ENCODE measurements at regions not wholly inside any gene's neighbourhood (a gene's known extent, or its start where the extent isn't known, plus 50 kb on each side); places are given as distances from the start of the nearest gene placed in this dataset.
"Not testable (repeated sequence)": the region's sequence is repeated elsewhere in the genome, so short reads cannot be mapped to it uniquely, and the experiment has no call there.

DNA sequence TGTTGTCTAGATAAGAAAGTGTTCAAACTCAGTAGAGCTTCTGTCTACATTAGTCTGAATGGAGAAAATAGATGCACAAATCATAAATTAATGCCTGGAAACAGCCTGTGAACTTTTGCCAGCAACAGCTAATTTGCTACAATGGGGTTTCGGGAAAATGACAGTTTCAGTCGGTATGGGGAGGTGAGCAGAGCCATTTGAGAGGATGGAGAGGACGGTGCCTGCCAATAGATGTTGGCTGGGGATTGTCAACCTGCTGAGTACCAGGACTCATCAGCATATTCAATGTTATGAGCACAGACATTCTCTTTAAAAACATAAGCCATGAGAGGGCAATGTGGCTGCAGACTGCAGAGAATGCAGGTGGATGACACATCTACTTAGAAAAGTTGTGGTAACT lies 230.3 kb upstream of the PCDH18 start:
- DNase-seq (ENCODE audit: insufficient read length, low spot score) (no peak), FAIRE-seq (no peak)
- no peak for TF ChIP-seq SPI1 (IDR thresholded peaks at IDR 0.05; ENCODE audit: low read depth, low read length)
- no peak for TF ChIP-seq PAX5 (IDR thresholded peaks at IDR 0.05; ENCODE audit: insufficient read depth, low read length, severe bottlenecking)
- TF ChIP-seq POLR2AphosphoS5 (IDR thresholded peaks at IDR 0.05; ENCODE audit: low read depth, low read length), result no peak
- TF ChIP-seq POU2F2 (IDR thresholded peaks at IDR 0.05; ENCODE audit: low read depth, low read length), result no peak

DNA sequence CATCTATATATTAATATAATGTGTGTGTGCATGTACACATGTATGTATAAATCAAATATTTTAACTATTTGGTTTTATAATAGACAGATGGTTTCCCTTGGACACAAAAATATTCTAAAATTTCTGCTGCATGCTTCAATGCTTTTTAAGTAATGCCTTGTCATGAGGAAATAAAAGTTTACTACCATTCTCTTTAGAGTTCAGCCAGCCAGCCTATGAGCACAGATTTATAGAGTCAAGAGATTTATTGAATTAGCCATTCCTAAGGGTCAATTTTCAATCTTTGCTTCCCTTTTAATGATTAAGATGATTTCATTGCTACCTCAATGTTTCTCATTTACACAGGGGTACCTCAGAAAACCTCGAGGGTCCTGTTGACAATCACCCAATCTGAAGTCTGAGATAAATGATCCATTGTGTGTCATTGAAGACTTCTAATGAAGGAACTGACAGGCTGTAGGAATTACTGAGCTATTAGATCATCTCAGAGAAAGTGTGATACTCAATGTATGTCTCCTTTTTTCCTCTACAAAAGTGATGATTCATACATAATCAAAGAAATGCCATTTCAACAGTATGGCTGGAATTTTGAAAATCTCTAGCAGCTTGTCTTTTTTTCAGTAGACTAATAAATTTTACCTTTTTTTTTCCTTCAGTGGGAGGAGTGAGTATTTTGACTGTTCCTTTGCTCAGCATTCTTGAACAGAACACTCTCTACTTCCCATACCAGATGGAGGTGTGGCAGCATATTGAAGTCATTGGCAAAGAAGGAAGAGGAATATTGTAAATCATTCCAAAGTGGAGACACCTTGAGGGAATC lies 222.6 kb upstream of the PCDH18 start:
- TF ChIP-seq SPI1 (IDR thresholded peaks at IDR 0.05; ENCODE audit: low read depth, low read length), result no peak
- DNase-seq (ENCODE audit: insufficient read length, low spot score), result no peak
- FAIRE-seq, result no peak

DNA sequence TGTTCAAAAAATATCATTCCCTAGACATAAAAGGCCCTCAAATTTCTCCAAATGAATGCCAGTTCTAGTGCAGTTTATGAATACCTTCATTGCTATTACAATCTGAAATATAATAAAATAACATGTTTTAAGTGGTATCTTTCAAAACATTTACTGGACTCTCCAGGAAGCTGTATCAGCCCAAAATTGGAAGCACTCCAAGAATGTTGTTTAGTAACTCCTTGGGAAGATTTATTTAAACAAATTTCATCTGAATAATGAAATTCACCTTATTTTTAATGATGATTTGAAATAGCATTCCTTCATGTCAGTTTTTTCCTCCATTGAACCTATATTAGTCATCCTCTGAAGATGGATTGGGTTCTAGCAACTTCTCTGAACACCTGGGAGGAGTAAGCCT lies 217.2 kb upstream of the PCDH18 start:
- TF ChIP-seq POLR2AphosphoS5 (IDR thresholded peaks at IDR 0.05; ENCODE audit: low read depth, low read length) (no peak), TAF1 (IDR thresholded peaks at IDR 0.05; ENCODE audit: low read depth, low read length) (no peak), PAX5 (IDR thresholded peaks at IDR 0.05; ENCODE audit: insufficient read depth, low read length, severe bottlenecking) (no peak), POU2F2 (IDR thresholded peaks at IDR 0.05; ENCODE audit: low read depth, low read length) (no peak), POLR2A (IDR thresholded peaks at IDR 0.05; ENCODE audit: low read depth, low read length) (no peak), SPI1 (IDR thresholded peaks at IDR 0.05; ENCODE audit: low read depth, low read length) (no peak)
- no peak for FAIRE-seq
- DNase-seq (ENCODE audit: insufficient read length, low spot score), result no peak

DNA sequence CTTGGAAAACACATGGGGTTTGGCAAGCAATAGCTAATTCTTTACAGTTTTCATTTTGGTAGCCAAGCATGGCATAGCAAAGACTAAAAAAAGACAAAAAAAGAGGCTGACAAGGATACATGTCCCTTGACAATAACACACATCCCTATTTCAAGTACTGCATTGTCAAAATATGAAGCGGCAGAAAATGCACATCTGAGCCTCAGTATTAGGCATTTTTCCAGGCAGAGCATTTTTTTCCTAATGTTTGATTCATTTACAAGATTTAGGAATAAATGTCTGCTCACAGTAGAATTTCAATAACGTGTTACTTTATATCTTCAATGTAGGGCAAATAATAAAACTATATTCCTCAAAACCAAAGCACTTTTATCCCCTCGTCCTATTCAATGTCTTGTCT lies 216.3 kb upstream of the PCDH18 start:
- TF ChIP-seq POU2F2 (IDR thresholded peaks at IDR 0.05; ENCODE audit: low read depth, low read length), result no peak
- TF ChIP-seq POLR2AphosphoS5 (IDR thresholded peaks at IDR 0.05; ENCODE audit: low read depth, low read length), result no peak
- no peak for TF ChIP-seq TAF1 (IDR thresholded peaks at IDR 0.05; ENCODE audit: low read depth, low read length)
- no peak for TF ChIP-seq PAX5 (IDR thresholded peaks at IDR 0.05; ENCODE audit: insufficient read depth, low read length, severe bottlenecking)
- no peak for FAIRE-seq
- DNase-seq (ENCODE audit: insufficient read length, low spot score), result no peak

DNA sequence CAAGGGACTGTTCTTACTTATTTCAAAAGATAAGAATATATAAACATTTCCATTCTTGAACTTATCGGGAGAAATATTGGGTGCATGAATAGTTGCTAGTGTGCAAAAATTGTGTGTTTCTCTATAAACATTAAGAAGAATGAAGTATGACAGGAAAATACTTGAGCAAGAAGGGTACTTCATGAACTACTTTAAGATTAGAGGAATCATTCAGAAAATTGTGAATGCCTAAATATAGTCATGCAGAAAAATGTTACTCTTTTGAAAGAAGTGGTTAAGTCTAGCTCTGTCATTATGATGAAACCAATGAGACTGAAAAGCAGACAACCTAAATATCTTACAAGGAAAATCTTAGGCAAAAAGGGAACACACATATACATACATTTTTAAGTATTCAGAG lies 207.8 kb upstream of the PCDH18 start:
- TF ChIP-seq SPI1 (IDR thresholded peaks at IDR 0.05; ENCODE audit: low read depth, low read length), result no peak
- TF ChIP-seq POU2F2 (IDR thresholded peaks at IDR 0.05; ENCODE audit: low read depth, low read length), result no peak
- no peak for TF ChIP-seq POLR2A (IDR thresholded peaks at IDR 0.05; ENCODE audit: low read depth, low read length)
- DNase-seq (ENCODE audit: insufficient read length, low spot score), result no peak
- FAIRE-seq, result no peak

DNA sequence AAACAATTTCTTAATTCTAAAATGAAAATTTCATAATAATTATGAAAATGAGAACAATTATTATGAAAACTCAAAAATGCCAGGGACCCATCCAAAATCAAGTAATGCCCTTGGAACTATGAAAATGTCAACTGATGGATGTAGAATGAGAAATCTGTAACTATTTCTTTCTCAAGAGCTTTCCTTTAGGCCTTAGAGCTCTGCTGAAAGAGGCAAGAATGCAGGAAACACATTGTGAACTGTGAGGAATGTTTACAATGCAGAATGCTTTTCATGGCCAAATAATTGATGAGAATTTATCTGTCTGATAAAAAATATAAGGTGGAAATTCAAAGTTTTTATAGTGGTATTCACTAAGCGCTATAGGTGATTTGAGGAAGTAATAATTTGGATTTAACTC lies 207.1 kb upstream of the PCDH18 start:
- FAIRE-seq (no peak), DNase-seq (ENCODE audit: insufficient read length, low spot score) (no peak)
- TF ChIP-seq SPI1 (IDR thresholded peaks at IDR 0.05; ENCODE audit: low read depth, low read length), result no peak
- no peak for TF ChIP-seq POU2F2 (IDR thresholded peaks at IDR 0.05; ENCODE audit: low read depth, low read length)
- TF ChIP-seq POLR2A (IDR thresholded peaks at IDR 0.05; ENCODE audit: low read depth, low read length), result no peak
- TF ChIP-seq TAF1 (IDR thresholded peaks at IDR 0.05; ENCODE audit: low read depth, low read length), result no peak
- TF ChIP-seq POLR2AphosphoS5 (IDR thresholded peaks at IDR 0.05; ENCODE audit: low read depth, low read length), result no peak
- no peak for TF ChIP-seq PAX5 (IDR thresholded peaks at IDR 0.05; ENCODE audit: insufficient read depth, low read length, severe bottlenecking)

DNA sequence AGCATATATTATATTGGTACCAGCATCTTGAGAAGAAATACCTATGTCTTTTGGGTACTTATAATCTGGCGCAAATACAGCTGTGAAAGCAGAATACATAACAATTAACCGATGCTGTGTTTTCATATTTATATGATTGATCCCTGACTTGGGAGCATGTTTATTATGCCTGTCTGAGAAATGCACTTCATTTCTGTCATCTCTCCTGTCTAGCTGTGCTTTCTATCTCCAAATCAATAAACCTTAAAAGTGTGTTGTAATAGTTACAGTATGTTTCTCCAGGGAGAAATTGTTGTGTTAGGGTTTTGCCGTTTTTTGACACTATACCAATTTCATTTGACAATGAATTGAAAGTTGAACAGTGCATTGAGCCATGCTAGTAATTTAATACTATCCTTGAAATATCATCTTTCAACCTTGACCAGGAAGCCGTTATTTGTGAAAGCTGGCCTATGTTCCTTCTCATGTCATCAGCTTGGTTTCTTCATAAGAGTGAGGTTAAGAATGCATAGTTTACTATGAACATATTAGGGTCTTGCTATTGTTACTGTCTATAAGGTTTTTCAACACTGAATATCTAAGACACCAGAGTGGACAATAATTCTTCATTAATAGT lies 206.2 kb upstream of the PCDH18 start:
- TF ChIP-seq SPI1 (IDR thresholded peaks at IDR 0.05; ENCODE audit: low read depth, low read length), result no peak
- no peak for TF ChIP-seq POLR2AphosphoS5 (IDR thresholded peaks at IDR 0.05; ENCODE audit: low read depth, low read length)
- TF ChIP-seq POLR2A (IDR thresholded peaks at IDR 0.05; ENCODE audit: low read depth, low read length), result no peak
- no peak for TF ChIP-seq PAX5 (IDR thresholded peaks at IDR 0.05; ENCODE audit: insufficient read depth, low read length, severe bottlenecking)
- TF ChIP-seq POU2F2 (IDR thresholded peaks at IDR 0.05; ENCODE audit: low read depth, low read length), result no peak
- TF ChIP-seq TAF1 (IDR thresholded peaks at IDR 0.05; ENCODE audit: low read depth, low read length), result no peak
- no peak for FAIRE-seq

DNA sequence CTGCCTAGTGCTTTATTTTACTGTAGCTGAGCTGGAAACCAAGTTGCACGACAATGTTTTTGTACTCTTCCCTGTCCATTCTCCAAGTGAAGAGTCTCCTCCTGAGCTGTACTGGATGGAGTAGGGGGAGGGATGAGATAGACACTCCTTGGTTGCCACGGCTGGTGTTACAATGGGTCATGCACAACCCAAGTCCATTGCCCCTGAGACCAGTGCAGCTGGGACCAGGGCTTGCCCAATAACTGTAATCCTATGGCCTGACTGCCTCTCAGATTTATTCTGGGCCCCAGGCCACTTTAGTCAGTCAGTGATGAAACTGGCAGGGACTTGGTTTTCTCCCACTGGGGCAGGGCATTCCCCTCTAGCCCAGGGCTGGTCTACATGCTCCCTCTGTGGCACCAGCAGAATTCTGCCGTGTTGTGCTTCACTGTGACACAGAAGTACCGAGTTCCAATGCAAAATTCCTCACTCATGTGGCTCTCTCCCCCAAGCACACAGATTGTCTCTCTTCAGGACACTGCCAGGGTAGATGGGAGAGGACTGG lies 203.3 kb upstream of the PCDH18 start:
- DNase-seq (ENCODE audit: insufficient read length, low spot score) (no peak), FAIRE-seq (no peak)
- TF ChIP-seq PAX5 (IDR thresholded peaks at IDR 0.05; ENCODE audit: insufficient read depth, low read length, severe bottlenecking) (no peak), POLR2AphosphoS5 (IDR thresholded peaks at IDR 0.05; ENCODE audit: low read depth, low read length) (no peak), SPI1 (IDR thresholded peaks at IDR 0.05; ENCODE audit: low read depth, low read length) (no peak), POU2F2 (IDR thresholded peaks at IDR 0.05; ENCODE audit: low read depth, low read length) (no peak), POLR2A (IDR thresholded peaks at IDR 0.05; ENCODE audit: low read depth, low read length) (no peak), TAF1 (IDR thresholded peaks at IDR 0.05; ENCODE audit: low read depth, low read length) (no peak)

More for the DNA sequence above, 206.2 kb upstream of the PCDH18 start:
- no peak for DNase-seq (ENCODE audit: insufficient read length, low spot score)

DNA sequence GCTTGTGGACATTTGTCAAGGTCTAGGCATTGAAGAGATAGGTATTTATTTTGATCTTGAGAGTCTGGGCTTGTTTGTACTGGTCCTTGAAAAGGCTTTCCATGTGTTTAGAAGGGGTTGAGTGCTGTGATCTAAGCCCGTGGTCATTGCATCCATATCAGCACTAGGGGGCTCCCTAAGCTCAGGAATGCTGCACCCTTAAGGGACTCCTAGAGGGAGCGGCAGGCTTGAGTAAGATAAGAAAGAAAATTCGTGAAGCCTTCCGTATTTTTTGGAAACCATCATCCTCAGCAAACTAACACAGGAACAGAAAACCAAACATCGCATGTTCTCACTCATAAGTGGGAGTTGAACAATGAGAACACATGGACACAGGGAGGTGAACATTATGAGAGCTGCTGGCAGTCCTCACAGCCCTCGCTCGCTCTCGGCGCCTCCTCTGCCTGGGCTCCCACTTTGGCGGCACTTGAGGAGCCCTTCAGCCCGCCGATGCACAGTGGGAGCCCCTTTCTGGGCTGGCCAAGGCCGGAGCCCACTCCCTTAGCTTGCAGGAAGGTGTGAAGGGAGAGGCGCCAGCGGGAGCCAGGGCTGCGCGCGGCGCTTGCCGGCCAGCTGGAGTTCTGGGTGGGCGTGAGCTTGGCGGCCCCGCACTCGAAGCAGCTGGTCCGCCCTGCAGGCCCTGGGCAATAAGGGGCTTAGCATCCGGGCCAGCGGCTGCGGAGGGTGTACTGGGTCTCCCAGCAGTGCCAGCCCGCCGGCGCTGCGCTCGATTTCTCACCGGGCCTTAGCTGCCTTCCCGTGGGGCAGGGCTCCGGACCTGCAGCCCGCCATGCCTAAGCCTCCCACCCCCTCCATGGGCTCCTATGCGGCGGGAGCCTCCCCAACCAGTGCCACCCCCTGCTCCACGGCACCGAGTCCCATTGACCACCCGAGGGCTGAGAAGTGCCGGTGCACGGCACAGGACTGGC lies 201.2 kb upstream of the PCDH18 start:
- DNase-seq (ENCODE audit: insufficient read length, low spot score), result peak; percentile 13
- not testable (repeated sequence) for FAIRE-seq

Data from GM12891 (cell line).